Heart left ventricle (tissue), 13 donors: ENCODE measurements at regions not wholly inside any gene's neighbourhood (a gene's known extent, or its start where the extent isn't known, plus 50 kb on each side); places are given as distances from the start of the nearest gene placed in this dataset.

Experiments
- POLR2A ChIP-seq, 2 donors: fragments of 450-650 bp; IDR thresholded peaks; one replicate each; pipeline ENCODE4 v1.6.1; 2017; ENCODE audit warnings: antibody characterized with exemption in 2 of 2, mild to moderate bottlenecking in 2 of 2, moderate library complexity in 2 of 2
- TF ChIP-seq, protein P1 (sequence below), 12 donors: fragments of 200-600 bp; sonication (generic) in 4 of 12; IDR thresholded peaks; one replicate each; pipeline versions ENCODE4 v1.5.0 to v1.8.0; 2018 to 2022; ENCODE audit warnings: antibody characterized with exemption in 12 of 12, mild to moderate bottlenecking in 5 of 12
- donor health status: ischemic (EF 13 %, LVEDD 7.1; RV severe dilation, severe dysfunction).
- donor health status: DM: no; HTN: yes; CAD: no.
- donor health status: DM: no; HTN: no; CAD: no.
- donor health status: ischemic (EF 25% LVEDD 6.9; RV normal size, moderate dysfunction).
- donor health status: ischemic (EF 25% LVEDD 5.7; RV mildly dilated, moderate dysfunction).
- donor health status: ischemic (EF 35%, LVEDD 5.7; RV mildly dilated, moderate dysfunction).
- donor health status: nonischemic (EF 11% LVEDD 7.7; RV severe dilation, severe dysfunction).
- donor health status: DM: yes; HTN: yes; CAD: no.
- donor health status: PGD.
- donor health status: ischemic (EF 29% LVEDD 5.4; RV normal size, mild dysfunction).
- donor health status: nonischemic (EF 23%, LVEDD 6.1; RV moderate dilation, normal function).

DNA sequence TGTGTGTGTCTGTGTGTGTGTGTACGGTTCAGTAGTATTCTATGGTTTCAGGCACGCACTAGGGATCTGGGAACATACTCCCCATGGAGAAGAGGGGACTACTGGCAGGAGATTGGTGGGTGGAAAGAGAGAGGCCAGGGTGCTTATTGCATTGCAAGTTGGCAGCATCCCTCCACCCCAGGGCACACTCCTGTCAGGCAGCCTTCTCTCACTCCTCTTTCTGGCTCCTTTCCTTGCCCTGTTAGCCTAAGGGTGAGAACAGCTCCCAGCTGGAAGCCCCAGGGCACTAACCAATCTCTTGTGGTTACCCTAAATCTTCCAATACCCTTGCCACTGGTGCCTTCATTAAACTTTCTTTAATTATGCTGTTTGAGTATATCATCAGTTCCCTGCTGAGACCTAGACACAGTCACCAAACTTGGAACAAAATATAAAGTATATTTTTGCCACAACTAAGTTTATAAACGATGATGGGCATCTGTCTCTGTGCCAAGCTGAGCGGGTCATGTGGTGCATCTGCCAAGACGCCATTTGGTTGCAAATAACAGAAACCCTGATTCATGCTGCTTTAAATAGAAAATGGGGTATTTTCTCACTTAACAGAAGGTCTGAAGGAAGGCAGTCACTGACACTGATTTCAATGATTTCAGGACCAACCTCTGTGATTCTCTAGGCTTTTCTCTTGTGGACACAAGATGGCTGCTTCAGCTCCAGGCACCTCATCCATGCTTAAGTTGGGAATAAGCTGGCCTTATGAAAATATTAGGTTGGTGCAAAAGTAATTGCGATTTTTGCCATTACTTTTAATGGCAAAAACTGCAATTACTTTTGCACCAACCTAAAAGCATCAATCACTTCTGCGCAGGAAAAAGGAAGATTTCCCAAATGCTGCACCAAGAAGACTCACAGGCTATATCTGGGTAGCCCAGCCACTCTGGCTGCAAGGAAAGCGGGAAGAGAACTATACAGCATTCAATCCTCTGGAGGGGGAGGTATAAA is 476.9 kb upstream of the PROK2 start:
- TF ChIP-seq, protein P1, sequence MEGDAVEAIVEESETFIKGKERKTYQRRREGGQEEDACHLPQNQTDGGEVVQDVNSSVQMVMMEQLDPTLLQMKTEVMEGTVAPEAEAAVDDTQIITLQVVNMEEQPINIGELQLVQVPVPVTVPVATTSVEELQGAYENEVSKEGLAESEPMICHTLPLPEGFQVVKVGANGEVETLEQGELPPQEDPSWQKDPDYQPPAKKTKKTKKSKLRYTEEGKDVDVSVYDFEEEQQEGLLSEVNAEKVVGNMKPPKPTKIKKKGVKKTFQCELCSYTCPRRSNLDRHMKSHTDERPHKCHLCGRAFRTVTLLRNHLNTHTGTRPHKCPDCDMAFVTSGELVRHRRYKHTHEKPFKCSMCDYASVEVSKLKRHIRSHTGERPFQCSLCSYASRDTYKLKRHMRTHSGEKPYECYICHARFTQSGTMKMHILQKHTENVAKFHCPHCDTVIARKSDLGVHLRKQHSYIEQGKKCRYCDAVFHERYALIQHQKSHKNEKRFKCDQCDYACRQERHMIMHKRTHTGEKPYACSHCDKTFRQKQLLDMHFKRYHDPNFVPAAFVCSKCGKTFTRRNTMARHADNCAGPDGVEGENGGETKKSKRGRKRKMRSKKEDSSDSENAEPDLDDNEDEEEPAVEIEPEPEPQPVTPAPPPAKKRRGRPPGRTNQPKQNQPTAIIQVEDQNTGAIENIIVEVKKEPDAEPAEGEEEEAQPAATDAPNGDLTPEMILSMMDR (IDR thresholded peaks at IDR 0.05): no peak
- TF ChIP-seq POLR2A (IDR thresholded peaks at IDR 0.05): no peak
